ENCODE measurements at regions not wholly inside any gene's neighbourhood (a gene's known extent, or its start where the extent isn't known, plus 50 kb on each side); places are given as distances from the start of the nearest gene placed in this dataset.

GRCh38 chr2:186949726-186950256 lies 100.8 kb upstream of the ZSWIM2 start:
- WGBS, 2 experiments (ENCODE audit: extremely low coverage in 2 of 2, insufficient read length in 1 of 2) = 80% methylated on average over 1 of the region's 4 CpGs; no CpG with 5 or more reads in 1 of the 2 experiments
- Histone ChIP-seq H3K27ac (ENCODE audit: insufficient read depth, low read length) (no peak overlapping the region), H2BK120ac (ENCODE audit: low read depth, low read length) (no peak overlapping the region), H3K36me3 (ENCODE audit: control insufficient read depth, insufficient read depth, low read length) (no peaks in the 10 kb centered on the region), H3K4me3 (ENCODE audit: insufficient read depth, low read depth, low read length) (no peak overlapping the region), H4K91ac (ENCODE audit: insufficient read depth, low read depth, low read length) (no peak overlapping the region), H3K79me1 (ENCODE audit: low read depth in 1 of 2, low read length in 2 of 2) (no peaks in the 10 kb centered on the region), H4K20me1 (ENCODE audit: insufficient read depth, low read length) (no peaks in the 10 kb centered on the region), H2AK5ac (ENCODE audit: low read depth, low read length) (no peak overlapping the region), H4K5ac (ENCODE audit: low read depth, low read length) (no peak overlapping the region), H3K56ac (ENCODE audit: extremely low read depth, insufficient read depth, low read length) (no peak overlapping the region), H3K23ac (ENCODE audit: low read depth, low read length) (no peak overlapping the region), H3K18ac (ENCODE audit: low read depth, low read length) (no peak overlapping the region), H3K4me2 (ENCODE audit: low read depth, low read length) (no peak overlapping the region), H2BK20ac (ENCODE audit: low read depth, low read length) (no peak overlapping the region), H3K4ac (ENCODE audit: low read depth, low read length) (no peak overlapping the region), H3K4me1 (ENCODE audit: control insufficient read depth, insufficient read depth, low read length) (no peaks in the 10 kb centered on the region), H3K9ac (ENCODE audit: low read depth, low read length) (no peak overlapping the region), H2BK5ac (ENCODE audit: low read depth, low read length, poor library complexity, severe bottlenecking) (no peak overlapping the region), H3K14ac (replicated peaks; ENCODE audit: low read depth, low read length) (no peak overlapping the region), H4K8ac (ENCODE audit: low read depth in 2 of 2, low read length in 2 of 2) (no peak overlapping the region), H2AFZ (replicated peaks; ENCODE audit: low read length, poor library complexity) (no peak overlapping the region), H2BK15ac (ENCODE audit: low read depth, low read length) (no peak overlapping the region), H3K27me3 (ENCODE audit: control insufficient read depth, insufficient read depth, low read length) (no peaks in the 10 kb centered on the region), H3K9me3 (ENCODE audit: control insufficient read depth, insufficient read depth, low read length) (no peaks in the 10 kb centered on the region), H3K9me1 (ENCODE audit: insufficient read depth, low read length) (no peaks in the 10 kb centered on the region), H2AK9ac (replicated peaks; ENCODE audit: low read depth, low read length, poor library complexity) (no peak overlapping the region)
- dilution Hi-C loops (cut with HindIII; ENCODE audit: low sequenced_read_pairs, unreplicated experiment) = no loop called here
- no peak for TF ChIP-seq CHD1 (IDR thresholded peaks at IDR 0.05; ENCODE audit: low read depth, low read length)
- no peak for TF ChIP-seq RAD21 (IDR thresholded peaks at IDR 0.05; ENCODE audit: low read length)
- no peak for TF ChIP-seq ELK1 (IDR thresholded peaks at IDR 0.05; ENCODE audit: borderline replicate concordance, low read depth, low read length)
- TF ChIP-seq SMC3 (IDR thresholded peaks at IDR 0.05; ENCODE audit: low read depth, low read length) = no peak
- TF ChIP-seq MAFK (IDR thresholded peaks at IDR 0.05; ENCODE audit: low read depth, low read length) = no peak
- TF ChIP-seq POLR2A (IDR thresholded peaks at IDR 0.05; ENCODE audit: low read depth, low read length) = no peak
- TF ChIP-seq MXI1 (IDR thresholded peaks at IDR 0.05; ENCODE audit: borderline replicate concordance, low read depth, low read length) = no peak
- no peak for TF ChIP-seq BHLHE40 (IDR thresholded peaks at IDR 0.05; ENCODE audit: low read depth, low read length)
- no peak for TF ChIP-seq RFX5 (IDR thresholded peaks at IDR 0.05; ENCODE audit: low read depth, low read length)
- no peak for TF ChIP-seq NFE2L2 (IDR thresholded peaks at IDR 0.05; ENCODE audit: low read depth, low read length)
- TF ChIP-seq RCOR1 (IDR thresholded peaks at IDR 0.05; ENCODE audit: insufficient replicate concordance, low read length) = no peak
- TF ChIP-seq CEBPB (IDR thresholded peaks at IDR 0.05; ENCODE audit: low read depth, low read length) = no peak
- no peak for TF ChIP-seq FOS (IDR thresholded peaks at IDR 0.05; ENCODE audit: low read depth, low read length)
- TF ChIP-seq MAZ (IDR thresholded peaks at IDR 0.05; ENCODE audit: borderline replicate concordance, low read depth, low read length) = no peak
- no peak for TF ChIP-seq CTCF (conservative IDR thresholded peaks at IDR 0.05; ENCODE audit: low read depth, low read length)
- ATAC-seq (ENCODE audit: low read depth) (no peak), DNase-seq (no peak)
- intact Hi-C loops (cut with micrococcal nuclease) = no loop called here
- in situ Hi-C loops (cut with MboI; ENCODE audit: low sequenced_read_pairs) = no loop called here
- CTCF ChIA-PET = no interaction called here
- POLR2A ChIA-PET (ENCODE audit: unreplicated experiment) = no interaction called here
- no TSS peak for BruUV-seq (replicated peaks)
